ENCODE measurements at regions not wholly inside any gene's neighbourhood (a gene's known extent, or its start where the extent isn't known, plus 50 kb on each side); places are given as distances from the start of the nearest gene placed in this dataset.

- no peak for TF ChIP-seq FOS (IDR thresholded peaks at IDR 0.05; ENCODE audit: borderline replicate concordance, insufficient read depth, low read length)
- TF ChIP-seq POLR2A (IDR thresholded peaks at IDR 0.05; ENCODE audit: low read depth, low read length) = no peak
- TF ChIP-seq POLR2AphosphoS5 (IDR thresholded peaks at IDR 0.05; ENCODE audit: insufficient read depth, low read depth, low read length) = no peak
- TF ChIP-seq MYC (IDR thresholded peaks at IDR 0.05; ENCODE audit: low read depth, low read length) = no peak
- no peak for TF ChIP-seq JUN (IDR thresholded peaks at IDR 0.05; ENCODE audit: borderline replicate concordance, insufficient read depth, insufficient read length, low read depth)
- TF ChIP-seq EZH2 (IDR thresholded peaks at IDR 0.05; ENCODE audit: borderline replicate concordance, low read depth, low read length, severe bottlenecking) = no peak
- TF ChIP-seq, protein P1, sequence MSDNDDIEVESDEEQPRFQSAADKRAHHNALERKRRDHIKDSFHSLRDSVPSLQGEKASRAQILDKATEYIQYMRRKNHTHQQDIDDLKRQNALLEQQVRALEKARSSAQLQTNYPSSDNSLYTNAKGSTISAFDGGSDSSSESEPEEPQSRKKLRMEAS (IDR thresholded peaks at IDR 0.05; ENCODE audit: insufficient read depth, insufficient read length) = no peak
- TF ChIP-seq, protein P2, sequence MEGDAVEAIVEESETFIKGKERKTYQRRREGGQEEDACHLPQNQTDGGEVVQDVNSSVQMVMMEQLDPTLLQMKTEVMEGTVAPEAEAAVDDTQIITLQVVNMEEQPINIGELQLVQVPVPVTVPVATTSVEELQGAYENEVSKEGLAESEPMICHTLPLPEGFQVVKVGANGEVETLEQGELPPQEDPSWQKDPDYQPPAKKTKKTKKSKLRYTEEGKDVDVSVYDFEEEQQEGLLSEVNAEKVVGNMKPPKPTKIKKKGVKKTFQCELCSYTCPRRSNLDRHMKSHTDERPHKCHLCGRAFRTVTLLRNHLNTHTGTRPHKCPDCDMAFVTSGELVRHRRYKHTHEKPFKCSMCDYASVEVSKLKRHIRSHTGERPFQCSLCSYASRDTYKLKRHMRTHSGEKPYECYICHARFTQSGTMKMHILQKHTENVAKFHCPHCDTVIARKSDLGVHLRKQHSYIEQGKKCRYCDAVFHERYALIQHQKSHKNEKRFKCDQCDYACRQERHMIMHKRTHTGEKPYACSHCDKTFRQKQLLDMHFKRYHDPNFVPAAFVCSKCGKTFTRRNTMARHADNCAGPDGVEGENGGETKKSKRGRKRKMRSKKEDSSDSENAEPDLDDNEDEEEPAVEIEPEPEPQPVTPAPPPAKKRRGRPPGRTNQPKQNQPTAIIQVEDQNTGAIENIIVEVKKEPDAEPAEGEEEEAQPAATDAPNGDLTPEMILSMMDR (IDR thresholded peaks at IDR 0.05; ENCODE audit: extremely low read depth in 1 of 2, insufficient read depth in 1 of 2, low read depth in 1 of 2, low read length in 2 of 2) = no peak
- no peak for TF ChIP-seq GATA2 (IDR thresholded peaks at IDR 0.05; ENCODE audit: insufficient read depth, insufficient read length, low read depth, low read length)
- H3K9me1 ChIP-seq (replicated peaks; ENCODE audit: control insufficient read depth, extremely low read depth, insufficient read depth, low read length) = no peaks in the 10 kb centered on the region
- H3K4me1 ChIP-seq (ENCODE audit: control insufficient read depth, extremely low read depth, insufficient read depth, low read length) = no peaks in the 10 kb centered on the region
- no peak overlapping the region for H3K4me3 ChIP-seq (replicated peaks in 1 of 3; ENCODE audit: insufficient read depth in 1 of 3, low read depth in 1 of 3, low read length in 3 of 3)
- H3K79me2 ChIP-seq (ENCODE audit: control insufficient read depth, insufficient read depth, low read length) = no peaks in the 10 kb centered on the region
- POLR2A ChIA-PET = no interaction called here
- CTCF ChIA-PET = no interaction called here
- FAIRE-seq (no peak), DNase-seq (ENCODE audit: low read depth, low spot score) (no peak)
- no peak overlapping the region for H3K4me2 ChIP-seq (ENCODE audit: insufficient read depth, low read length)
- no peaks in the 10 kb centered on the region for H3K36me3 ChIP-seq (ENCODE audit: control insufficient read depth in 2 of 2, extremely low read depth in 1 of 2, insufficient read depth in 2 of 2, low read length in 2 of 2)
- no TSS peak for BruUV-seq (replicated peaks)
- H4K20me1 ChIP-seq (replicated peaks; ENCODE audit: control insufficient read depth, extremely low read depth, insufficient read depth, low read length) = no peaks in the 10 kb centered on the region
- H3K9me3 ChIP-seq (replicated peaks; ENCODE audit: control insufficient read depth, insufficient read depth, low read length) = no peaks in the 10 kb centered on the region
- H2AFZ ChIP-seq (ENCODE audit: low read depth, low read length) = no peak overlapping the region
- intact Hi-C loops (cut with micrococcal nuclease) = no loop called here
- no peaks in the 10 kb centered on the region for H3K27me3 ChIP-seq (ENCODE audit: control insufficient read depth in 2 of 2, insufficient read depth in 2 of 2, low read length in 2 of 2)
- H3K9ac ChIP-seq (replicated peaks; ENCODE audit: extremely low read depth, insufficient read depth, low read length) = no peak overlapping the region
- no peak overlapping the region for H3K27ac ChIP-seq (ENCODE audit: insufficient read depth, low read depth, low read length)
- dilution Hi-C loops (cut with MboI; ENCODE audit: extremely low pct_ligation_motif_present, low sequenced_read_pairs) = no loop called here
Measured at GRCh38 chr14:82854131-82854530, 1320.5 kb upstream of the SEL1L start.
